Neural cell (in vitro differentiated cells): ENCODE measurements at regions not wholly inside any gene's neighbourhood (a gene's known extent, or its start where the extent isn't known, plus 50 kb on each side); places are given as distances from the start of the nearest gene placed in this dataset.

ENCODE experiments used
- H2AFZ ChIP-seq: fragments of 200-600, 300-800 bp; sonication (generic), shearing (Covaris generic); 2 replicates; pipeline ENCODE4 v1.6.0; 2014; ENCODE audit warnings: low read depth, mild to moderate bottlenecking, antibody characterized with exemption, low read length, moderate library complexity
- H3F3A ChIP-seq: fragments of 200-600 bp; shearing (Covaris generic); 2 replicates; pipeline ENCODE4 v1.6.1; 2016; ENCODE audit warnings: mild to moderate bottlenecking, moderate library complexity, mixed read lengths, antibody characterized with exemption, low read length; ENCODE audit not compliant: insufficient read depth, poor library complexity, severe bottlenecking
- H3K27ac ChIP-seq: fragments of 200-600, 300-800 bp; sonication (generic), shearing (Covaris generic); 2 replicates; pipeline ENCODE4 v1.5.1; 2014; ENCODE audit warnings: mild to moderate bottlenecking, low read length, moderate library complexity
- H3K27me3 ChIP-seq: fragments of 300-800, 200-600 bp; sonication (generic), shearing (Covaris generic); 2 replicates; pipeline ENCODE4 v1.6.0; 2014; ENCODE audit warnings: mild to moderate bottlenecking, low read depth, low read length, moderate library complexity; ENCODE audit not compliant: insufficient read depth
- H3K36me3 ChIP-seq: fragments of 300-800, 200-600 bp; sonication (generic), shearing (Covaris generic); 2 replicates; pipeline ENCODE4 v1.5.1; 2014; ENCODE audit warnings: mild to moderate bottlenecking, antibody characterized with exemption, low read length, moderate library complexity; ENCODE audit not compliant: insufficient read depth
- H3K4me2 ChIP-seq: fragments of 300-800, 200-600 bp; sonication (generic), shearing (Covaris generic); 2 replicates; pipeline ENCODE4 v1.6.0; 2014; ENCODE audit warnings: mild to moderate bottlenecking, low read length
- H3K4me3 ChIP-seq: fragments of 300-800, 200-600 bp; sonication (generic), shearing (Covaris generic); 2 replicates; pipeline ENCODE4 v1.5.1; 2014; ENCODE audit warnings: mild to moderate bottlenecking, low read length, moderate library complexity
- H3K79me2 ChIP-seq: fragments of 200-600 bp; shearing (Covaris generic); replicated peaks from 2 replicates; pipeline ENCODE4 v1.6.0; 2014; ENCODE audit warnings: mild to moderate bottlenecking, low read length, moderate library complexity; ENCODE audit not compliant: insufficient read depth
- H3K9ac ChIP-seq: fragments of 300-800, 200-600 bp; sonication (generic), shearing (Covaris generic); 2 replicates; pipeline ENCODE4 v1.6.1; 2016; ENCODE audit warnings: mild to moderate bottlenecking, low read length, mixed read lengths
- H3K9me2 ChIP-seq: fragments of 200-600 bp; shearing (Covaris generic); 2 replicates; pipeline ENCODE4 v1.6.1; 2016; ENCODE audit warnings: mild to moderate bottlenecking, low read length, mixed read lengths; ENCODE audit not compliant: insufficient read depth
- H3K9me3 ChIP-seq: fragments of 200-600, 300-800 bp; sonication (generic), shearing (Covaris generic); 2 replicates; pipeline ENCODE4 v1.6.1; 2016; ENCODE audit warnings: mild to moderate bottlenecking, mixed run types, low read length, moderate library complexity, mixed read lengths
- H4K20me1 ChIP-seq: fragments of 200-600 bp; shearing (Covaris generic); 2 replicates; pipeline ENCODE4 v1.6.1; 2016; ENCODE audit warnings: mild to moderate bottlenecking, mixed run types; ENCODE audit not compliant: insufficient read depth
- EP300 ChIP-seq: fragments of 450-650 bp; conservative IDR thresholded peaks from 2 replicates; pipeline ENCODE4 v1.6.1; 2014; ENCODE audit warnings: antibody characterized with exemption, mild to moderate bottlenecking, moderate library complexity; ENCODE audit not compliant: poor library complexity, severe bottlenecking
- EZH2 ChIP-seq: fragments of 200-600, 300-800 bp; shearing (Covaris generic), sonication (generic); IDR thresholded peaks from 2 replicates; pipeline ENCODE4 v1.6.1; 2014; ENCODE audit warnings: antibody characterized with exemption, low read length, borderline replicate concordance, mild to moderate bottlenecking; ENCODE audit not compliant: insufficient read depth, poor library complexity, severe bottlenecking
- MXI1 ChIP-seq: fragments of 450-650 bp; conservative IDR thresholded peaks from 2 replicates; pipeline ENCODE4 v1.6.1; 2014; ENCODE audit warnings: antibody characterized with exemption, mild to moderate bottlenecking; ENCODE audit not compliant: poor library complexity, severe bottlenecking
- POLR2AphosphoS5 ChIP-seq: IDR thresholded peaks from 2 replicates; pipeline ENCODE4 v1.6.1; 2012
- RAD21 ChIP-seq: fragments of 450-650 bp; conservative IDR thresholded peaks from 2 replicates; pipeline ENCODE4 v1.6.1; 2014; ENCODE audit warnings: antibody characterized with exemption, mild to moderate bottlenecking, moderate library complexity
- REST ChIP-seq: IDR thresholded peaks from 2 replicates; pipeline ENCODE4 v1.6.1; 2012; ENCODE audit warnings: borderline replicate concordance
- SMC3 ChIP-seq: fragments of 450-650 bp; conservative IDR thresholded peaks from 2 replicates; pipeline ENCODE4 v1.6.1; 2014; ENCODE audit warnings: antibody characterized with exemption, mild to moderate bottlenecking, moderate library complexity; ENCODE audit not compliant: poor library complexity
- TAF1 ChIP-seq: IDR thresholded peaks from 2 replicates; pipeline ENCODE4 v1.6.1; 2012; ENCODE audit warnings: low read depth
- TF ChIP-seq, protein P1 (sequence below): fragments of 450-650 bp; IDR thresholded peaks from 2 replicates; pipeline ENCODE4 v1.5.1; 2014; ENCODE audit warnings: antibody characterized with exemption, mild to moderate bottlenecking, moderate library complexity; ENCODE audit not compliant: poor library complexity, severe bottlenecking

DNA sequence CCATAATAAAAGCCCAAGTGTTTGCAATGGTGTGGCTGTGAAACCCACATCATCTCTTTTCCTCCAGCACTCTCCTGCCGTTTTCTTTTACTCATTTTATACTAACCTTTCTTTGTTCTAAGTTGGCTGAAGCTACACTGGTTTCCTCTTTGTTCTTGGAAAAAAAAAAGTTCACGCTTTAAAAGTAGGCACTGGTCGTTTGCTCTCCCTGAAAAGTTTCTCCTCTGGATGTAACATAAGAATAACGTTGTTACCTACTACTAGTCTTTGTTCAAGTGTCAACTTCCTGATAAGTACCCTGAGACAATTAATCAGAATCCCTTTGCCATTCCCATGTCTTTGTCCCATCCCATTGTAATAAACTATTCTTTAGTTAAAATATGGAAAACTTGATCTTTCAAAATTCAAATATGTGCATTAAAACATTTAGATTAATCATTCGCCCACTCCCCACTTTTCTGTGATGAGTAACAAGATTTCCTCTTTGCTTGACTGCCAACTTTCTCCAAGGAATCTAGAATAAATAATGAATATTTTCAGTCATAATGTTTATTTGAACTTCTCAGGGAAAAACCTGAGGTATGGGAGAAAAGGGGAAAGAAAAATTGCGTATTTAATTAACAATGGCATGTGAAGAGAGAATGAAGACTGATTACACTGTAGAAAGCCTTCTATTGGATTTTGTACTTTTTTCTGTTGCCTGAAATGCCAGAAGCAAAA is 454.3 kb upstream of the CTNND2 start:
- Histone ChIP-seq H3K79me2 (no peaks in the 10 kb centered on the region), H2AFZ (no peak overlapping the region), H3K27me3 (no peaks in the 10 kb centered on the region), H4K20me1 (no peaks in the 10 kb centered on the region), H3K27ac (no peak overlapping the region), H3K9me3 (no peaks in the 10 kb centered on the region), H3K36me3 (no peaks in the 10 kb centered on the region), H3K4me2 (no peak overlapping the region), H3F3A (no peaks in the 10 kb centered on the region), H3K9me2 (no peaks in the 10 kb centered on the region), H3K4me3 (no peak overlapping the region), H3K9ac (no peak overlapping the region)
- no peak for TF ChIP-seq TAF1
- TF ChIP-seq RAD21: no peak
- TF ChIP-seq EP300: no peak
- TF ChIP-seq REST: no peak
- TF ChIP-seq MXI1: no peak
- no peak for TF ChIP-seq POLR2AphosphoS5
- TF ChIP-seq SMC3: no peak
- TF ChIP-seq, protein P1, sequence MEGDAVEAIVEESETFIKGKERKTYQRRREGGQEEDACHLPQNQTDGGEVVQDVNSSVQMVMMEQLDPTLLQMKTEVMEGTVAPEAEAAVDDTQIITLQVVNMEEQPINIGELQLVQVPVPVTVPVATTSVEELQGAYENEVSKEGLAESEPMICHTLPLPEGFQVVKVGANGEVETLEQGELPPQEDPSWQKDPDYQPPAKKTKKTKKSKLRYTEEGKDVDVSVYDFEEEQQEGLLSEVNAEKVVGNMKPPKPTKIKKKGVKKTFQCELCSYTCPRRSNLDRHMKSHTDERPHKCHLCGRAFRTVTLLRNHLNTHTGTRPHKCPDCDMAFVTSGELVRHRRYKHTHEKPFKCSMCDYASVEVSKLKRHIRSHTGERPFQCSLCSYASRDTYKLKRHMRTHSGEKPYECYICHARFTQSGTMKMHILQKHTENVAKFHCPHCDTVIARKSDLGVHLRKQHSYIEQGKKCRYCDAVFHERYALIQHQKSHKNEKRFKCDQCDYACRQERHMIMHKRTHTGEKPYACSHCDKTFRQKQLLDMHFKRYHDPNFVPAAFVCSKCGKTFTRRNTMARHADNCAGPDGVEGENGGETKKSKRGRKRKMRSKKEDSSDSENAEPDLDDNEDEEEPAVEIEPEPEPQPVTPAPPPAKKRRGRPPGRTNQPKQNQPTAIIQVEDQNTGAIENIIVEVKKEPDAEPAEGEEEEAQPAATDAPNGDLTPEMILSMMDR: no peak
- no peak for TF ChIP-seq EZH2

- no peak overlapping the region for H2AFZ ChIP-seq
- H3K9me2 ChIP-seq: no peaks in the 10 kb centered on the region
- H3K9ac ChIP-seq: no peak overlapping the region
- no peaks in the 10 kb centered on the region for H3K9me3 ChIP-seq
- no peaks in the 10 kb centered on the region for H3F3A ChIP-seq
- no peak overlapping the region for H3K27ac ChIP-seq
- no peak overlapping the region for H3K4me2 ChIP-seq
- no peaks in the 10 kb centered on the region for H3K27me3 ChIP-seq
- H4K20me1 ChIP-seq: no peaks in the 10 kb centered on the region
- no peak overlapping the region for H3K4me3 ChIP-seq
- TF ChIP-seq, protein P1: no peak
- TF ChIP-seq REST (no peak), RAD21 (no peak), EZH2 (no peak), MXI1 (no peak), EP300 (no peak), POLR2AphosphoS5 (no peak), TAF1 (no peak), SMC3 (no peak)
- H3K79me2 ChIP-seq: no peaks in the 10 kb centered on the region
- no peaks in the 10 kb centered on the region for H3K36me3 ChIP-seq
These were observed 453.4 kb upstream of the CTNND2 start for GRCh38 chr5:12357626-12358025.
